AG09319 (cell line): ENCODE measurements at regions not wholly inside any gene's neighbourhood (a gene's known extent, or its start where the extent isn't known, plus 50 kb on each side); places are given as distances from the start of the nearest gene placed in this dataset.

Experiments used
- DNase-seq: peaks from one replicate; pipeline ENCODE4 v3.0.0-alpha.2; 2010; ENCODE audit warnings: low read depth; ENCODE audit errors: extremely low read depth
- TF ChIP-seq, protein P1 (sequence below): IDR thresholded peaks from 2 replicates; pipeline ENCODE4 v1.5.1; 2011; ENCODE audit warnings: low read depth, mild to moderate bottlenecking, inconsistent platforms, low read length, moderate library complexity

GRCh38 chr9:79134654-79135053 lies 437.1 kb upstream of the TLE4 start:
- DNase-seq, result no peak
- TF ChIP-seq, protein P1, sequence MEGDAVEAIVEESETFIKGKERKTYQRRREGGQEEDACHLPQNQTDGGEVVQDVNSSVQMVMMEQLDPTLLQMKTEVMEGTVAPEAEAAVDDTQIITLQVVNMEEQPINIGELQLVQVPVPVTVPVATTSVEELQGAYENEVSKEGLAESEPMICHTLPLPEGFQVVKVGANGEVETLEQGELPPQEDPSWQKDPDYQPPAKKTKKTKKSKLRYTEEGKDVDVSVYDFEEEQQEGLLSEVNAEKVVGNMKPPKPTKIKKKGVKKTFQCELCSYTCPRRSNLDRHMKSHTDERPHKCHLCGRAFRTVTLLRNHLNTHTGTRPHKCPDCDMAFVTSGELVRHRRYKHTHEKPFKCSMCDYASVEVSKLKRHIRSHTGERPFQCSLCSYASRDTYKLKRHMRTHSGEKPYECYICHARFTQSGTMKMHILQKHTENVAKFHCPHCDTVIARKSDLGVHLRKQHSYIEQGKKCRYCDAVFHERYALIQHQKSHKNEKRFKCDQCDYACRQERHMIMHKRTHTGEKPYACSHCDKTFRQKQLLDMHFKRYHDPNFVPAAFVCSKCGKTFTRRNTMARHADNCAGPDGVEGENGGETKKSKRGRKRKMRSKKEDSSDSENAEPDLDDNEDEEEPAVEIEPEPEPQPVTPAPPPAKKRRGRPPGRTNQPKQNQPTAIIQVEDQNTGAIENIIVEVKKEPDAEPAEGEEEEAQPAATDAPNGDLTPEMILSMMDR, result no peak; the same call in 1 of the 2 replicates

DNA sequence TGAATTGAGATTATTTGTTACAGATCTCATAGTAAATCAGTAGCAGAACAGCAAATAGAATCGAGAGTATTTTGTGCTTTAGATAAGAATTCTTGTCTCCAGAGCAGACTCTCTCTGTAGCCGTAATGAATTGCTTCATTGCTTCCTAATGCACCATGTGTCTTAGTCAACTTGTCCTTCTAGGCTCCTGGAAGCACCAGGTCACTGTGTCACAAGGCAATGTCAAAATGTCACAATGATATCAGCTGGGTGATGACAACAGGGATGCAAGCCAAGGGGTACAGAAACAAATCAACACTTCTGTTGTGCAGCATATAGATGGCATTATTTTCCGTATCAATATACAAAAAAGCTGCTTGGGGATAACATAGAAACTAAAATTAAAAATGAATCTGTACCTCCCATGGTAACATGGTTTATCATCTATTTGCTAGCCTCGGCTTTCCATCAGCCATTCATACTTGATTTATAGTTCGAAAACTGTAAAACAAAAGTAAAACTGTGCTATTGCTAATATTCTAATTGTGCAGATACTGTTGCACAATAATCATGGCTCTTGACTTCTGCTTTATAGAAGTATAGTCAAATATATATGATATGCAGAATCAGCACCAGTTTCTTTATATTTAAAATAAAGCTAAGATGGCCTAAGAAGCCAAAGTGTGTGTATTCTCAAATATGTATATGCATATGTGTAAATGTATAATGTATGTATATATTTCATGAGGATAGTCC lies 435.9 kb upstream of the TLE4 start:
- TF ChIP-seq, protein P1, result no peak
- no peak for DNase-seq

DNA sequence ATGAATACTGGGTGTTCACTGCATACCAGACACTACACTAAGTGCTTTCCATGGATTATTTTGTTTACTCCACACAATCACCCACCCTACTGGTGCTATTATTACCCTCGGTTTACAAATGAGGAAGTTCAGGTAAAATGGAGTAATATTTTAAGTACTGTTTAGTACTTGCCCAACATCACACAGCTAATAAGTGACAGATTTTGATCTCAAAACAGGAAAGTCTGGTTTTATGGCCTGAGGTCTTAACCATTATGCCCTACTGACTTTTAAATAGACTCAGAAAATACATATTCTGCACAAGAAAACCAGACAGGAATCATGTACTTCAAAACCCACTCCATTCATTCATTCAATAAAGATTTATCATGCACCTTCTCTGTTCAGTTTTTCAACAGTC lies 431.0 kb upstream of the TLE4 start:
- DNase-seq, result no peak
- TF ChIP-seq, protein P1, result no peak

GRCh38 chr9:79143211-79143610 lies 428.6 kb upstream of the TLE4 start:
- TF ChIP-seq, protein P1, result no peak
- no peak for DNase-seq

DNA sequence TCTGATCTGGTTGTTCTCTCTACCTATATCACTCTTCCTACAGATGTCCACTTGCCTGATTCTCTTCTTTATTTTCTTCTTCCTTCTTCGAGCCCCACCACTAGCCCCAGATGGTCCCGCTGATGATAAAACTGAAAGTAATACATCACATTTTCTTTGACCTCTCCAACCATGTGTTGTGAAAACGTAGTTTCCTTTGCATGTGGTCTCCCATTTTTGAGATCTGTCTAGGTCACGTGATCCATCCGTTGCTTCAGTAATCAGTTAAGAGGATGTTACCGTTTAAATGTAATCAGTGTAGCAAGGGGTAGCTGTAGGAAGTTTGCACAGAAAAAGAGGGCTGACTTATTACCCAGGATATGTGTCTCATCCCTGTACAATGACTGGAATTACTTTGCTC lies 426.3 kb upstream of the TLE4 start:
- TF ChIP-seq, protein P1, result no peak

DNA sequence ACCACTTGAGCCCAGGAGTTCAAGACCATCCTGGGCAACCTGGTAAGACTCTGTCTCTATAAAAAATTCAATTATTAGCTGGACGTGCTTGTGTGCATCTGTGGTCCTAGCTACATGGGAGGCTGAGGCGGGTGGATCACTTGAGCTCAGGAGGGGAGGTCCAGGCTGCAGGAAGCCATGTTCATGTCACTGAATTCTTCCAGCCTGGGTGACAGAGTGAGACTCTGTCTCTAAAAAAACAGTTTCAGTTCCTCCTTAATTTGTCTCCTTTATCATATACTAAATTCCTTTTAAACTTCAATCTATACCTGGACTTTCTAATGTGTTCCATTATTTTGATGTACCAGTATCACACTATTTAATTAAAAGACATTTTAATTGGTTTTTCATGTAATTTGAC lies 422.2 kb upstream of the TLE4 start:
- TF ChIP-seq, protein P1, result no peak
- DNase-seq, result no peak

More for the DNA sequence above, 426.3 kb upstream of the TLE4 start:
- no peak for DNase-seq

DNA sequence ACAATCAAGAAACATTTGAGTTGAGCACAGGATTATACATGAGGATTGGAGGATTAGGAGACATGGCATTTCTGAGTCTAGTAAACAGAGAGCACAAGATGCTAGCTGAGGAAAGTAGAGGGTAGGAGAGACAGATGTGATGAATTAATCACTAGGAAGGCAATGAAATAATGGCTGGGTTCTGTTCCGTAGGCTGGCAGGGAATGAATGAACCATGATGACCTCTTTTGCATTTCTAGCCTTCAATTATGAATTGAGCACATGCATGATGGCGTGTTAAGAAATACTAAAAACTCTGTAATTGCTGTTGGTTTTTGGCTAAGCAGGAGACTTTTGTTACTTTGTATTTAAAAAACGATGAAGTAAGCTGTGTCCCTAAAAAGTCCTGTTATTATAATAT lies 420.0 kb upstream of the TLE4 start:
- TF ChIP-seq, protein P1, result no peak
- no peak for DNase-seq
